ENCODE measurements at regions not wholly inside any gene's neighbourhood (a gene's known extent, or its start where the extent isn't known, plus 50 kb on each side); places are given as distances from the start of the nearest gene placed in this dataset.

GRCh38 chr16:74094962-74095361 lies 201.7 kb upstream of the PSMD7 start:
- no peak for DNase-seq (ENCODE audit: low read depth in 3 of 3)

GRCh38 chr16:74094514-74094913 lies 202.1 kb upstream of the PSMD7 start:
- DNase-seq (ENCODE audit: low read depth in 3 of 3), result no peak

- DNase-seq (ENCODE audit: low read depth in 3 of 3), result no peak
Measured at GRCh38 chr16:74092336-74092735, 204.3 kb upstream of the PSMD7 start.

GRCh38 chr16:74090871-74091270 lies 205.7 kb upstream of the PSMD7 start:
- DNase-seq (ENCODE audit: low read depth in 3 of 3), result no peak

- DNase-seq (ENCODE audit: low read depth in 3 of 3), result no peak
Measured at GRCh38 chr16:74083541-74083940, 213.1 kb upstream of the PSMD7 start.

GRCh38 chr16:74080311-74080710 lies 216.3 kb upstream of the PSMD7 start:
- DNase-seq (ENCODE audit: low read depth in 3 of 3), result no peak

- no peak for DNase-seq (ENCODE audit: low read depth in 3 of 3)
Measured at GRCh38 chr16:74079232-74079586, 217.4 kb upstream of the PSMD7 start.

GRCh38 chr16:74078511-74079231 lies 217.9 kb upstream of the PSMD7 start:
- no peak for DNase-seq (ENCODE audit: low read depth in 3 of 3)

GRCh38 chr16:74076568-74076967 lies 220.0 kb upstream of the PSMD7 start:
- DNase-seq (ENCODE audit: low read depth in 3 of 3), result no peak

GRCh38 chr16:74075393-74075792 lies 221.2 kb upstream of the PSMD7 start:
- no peak for DNase-seq (ENCODE audit: low read depth in 3 of 3)

GRCh38 chr16:74073456-74073855 lies 223.2 kb upstream of the PSMD7 start:
- DNase-seq (ENCODE audit: low read depth in 3 of 3), result no peak

- no peak for DNase-seq (ENCODE audit: low read depth in 3 of 3)
Measured at GRCh38 chr16:74071996-74072535, 224.5 kb upstream of the PSMD7 start.

- DNase-seq (ENCODE audit: low read depth in 3 of 3), result no peak
Measured at GRCh38 chr16:74070237-74070636, 226.4 kb upstream of the PSMD7 start.

- no peak for DNase-seq (ENCODE audit: low read depth in 3 of 3)
Measured at GRCh38 chr16:74064120-74064735, 232.4 kb upstream of the PSMD7 start.

- DNase-seq (ENCODE audit: low read depth in 3 of 3), result no peak
Measured at GRCh38 chr16:74053826-74054225, 242.8 kb upstream of the PSMD7 start.

GRCh38 chr16:74053312-74053711 lies 243.3 kb upstream of the PSMD7 start:
- no peak for DNase-seq (ENCODE audit: low read depth in 3 of 3)

- DNase-seq (ENCODE audit: low read depth in 3 of 3), result no peak
Measured at GRCh38 chr16:74052016-74052415, 244.6 kb upstream of the PSMD7 start.

- no peak for DNase-seq (ENCODE audit: low read depth in 3 of 3)
Measured at GRCh38 chr16:74049027-74049426, 247.6 kb upstream of the PSMD7 start.

- DNase-seq (ENCODE audit: low read depth in 3 of 3), result no peak
Measured at GRCh38 chr16:74046524-74046923, 250.1 kb upstream of the PSMD7 start.

- no peak for DNase-seq (ENCODE audit: low read depth in 3 of 3)
Measured at GRCh38 chr16:74045513-74045912, 251.1 kb upstream of the PSMD7 start.

GRCh38 chr16:74035816-74036215 lies 260.8 kb upstream of the PSMD7 start:
- no peak for DNase-seq (ENCODE audit: low read depth in 3 of 3)

- no peak for DNase-seq (ENCODE audit: low read depth in 3 of 3)
Measured at GRCh38 chr16:74034862-74035261, 261.8 kb upstream of the PSMD7 start.

GRCh38 chr16:74034200-74034599 lies 262.4 kb upstream of the PSMD7 start:
- DNase-seq (ENCODE audit: low read depth in 3 of 3), result no peak

Data from stimulated activated CD4-positive, alpha-beta T cell treated with anti-CD3 and anti-CD28 coated beads, TNF-alpha, amount 100 ng/mL, for 48 hours (primary cell).